NCI-H526 (cell line): ENCODE measurements at regions not wholly inside any gene's neighbourhood (a gene's known extent, or its start where the extent isn't known, plus 50 kb on each side); places are given as distances from the start of the nearest gene placed in this dataset.
"Not testable (repeated sequence)": the region's sequence is repeated elsewhere in the genome, so short reads cannot be mapped to it uniquely, and the experiment has no call there.

Experiments
- DNase-seq, 2 experiments: peaks; one replicate each; lab custom pipeline; 2025; lab: John Stamatoyannopoulos, UW

GRCh38 chr3:125697979-125698640 is 102.8 kb upstream of the OSBPL11 start:
- DNase-seq, result not testable (repeated sequence)

GRCh38 chr3:125715651-125716050 is 120.4 kb upstream of the OSBPL11 start:
- DNase-seq, result no peak

GRCh38 chr3:125732151-125732550 is 136.9 kb upstream of the OSBPL11 start:
- not testable (repeated sequence) for DNase-seq

GRCh38 chr3:125741991-125742718 is 146.9 kb upstream of the OSBPL11 start:
- DNase-seq, result not testable (repeated sequence)

GRCh38 chr3:125742845-125743244 is 147.5 kb upstream of the OSBPL11 start:
- not testable (repeated sequence) for DNase-seq

GRCh38 chr3:125757050-125757449 is 161.8 kb upstream of the OSBPL11 start:
- peak in 1 of 2 experiments; percentile 58 for DNase-seq

GRCh38 chr3:125758641-125759130 is 163.4 kb upstream of the OSBPL11 start:
- not testable (repeated sequence) for DNase-seq

- not testable (repeated sequence) for DNase-seq
Observed at GRCh38 chr3:125762601-125763000, 167.3 kb upstream of the OSBPL11 start.

GRCh38 chr3:125766285-125766826 is 171.1 kb upstream of the OSBPL11 start:
- peak; percentile 57 to 83 for DNase-seq

GRCh38 chr3:125766931-125767330 is 171.6 kb upstream of the OSBPL11 start:
- peak in 1 of 2 experiments; percentile 30 for DNase-seq

GRCh38 chr3:125767641-125768040 is 172.3 kb upstream of the OSBPL11 start:
- no peak for DNase-seq

GRCh38 chr3:125768821-125769220 is 173.5 kb upstream of the OSBPL11 start:
- DNase-seq, result not testable (repeated sequence)

GRCh38 chr3:125771506-125771905 is 176.2 kb upstream of the OSBPL11 start:
- not testable (repeated sequence) for DNase-seq

GRCh38 chr3:125774433-125775034 is 179.2 kb upstream of the OSBPL11 start:
- not testable (repeated sequence) for DNase-seq

- not testable (repeated sequence) for DNase-seq
Observed at GRCh38 chr3:125775106-125775505, 179.8 kb upstream of the OSBPL11 start.

GRCh38 chr3:125775606-125776294 is 180.5 kb upstream of the OSBPL11 start:
- DNase-seq, result not testable (repeated sequence)

GRCh38 chr3:125779276-125779675 is 184.0 kb upstream of the OSBPL11 start:
- DNase-seq, result not testable (repeated sequence)

- not testable (repeated sequence) for DNase-seq
Observed at GRCh38 chr3:125779918-125780317, 184.6 kb upstream of the OSBPL11 start.

- DNase-seq, result not testable (repeated sequence)
Observed at GRCh38 chr3:125781678-125782077, 186.4 kb upstream of the OSBPL11 start.

GRCh38 chr3:125790312-125790711 is 178.7 kb upstream of the ROPN1B start:
- not testable (repeated sequence) for DNase-seq

- not testable (repeated sequence) for DNase-seq
Observed at GRCh38 chr3:125791021-125791420, 178.0 kb upstream of the ROPN1B start.

GRCh38 chr3:125810010-125810409 is 159.0 kb upstream of the ROPN1B start:
- not testable (repeated sequence) for DNase-seq
